ENCODE measurements at regions not wholly inside any gene's neighbourhood (a gene's known extent, or its start where the extent isn't known, plus 50 kb on each side); places are given as distances from the start of the nearest gene placed in this dataset.

GRCh38 chr7:68503400-68503799, 1094.9 kb upstream of the AUTS2 start:
- Histone ChIP-seq H3K27me3 (ENCODE audit: control insufficient read depth in 4 of 4, insufficient read depth in 4 of 4, low read length in 3 of 4) (no peaks in the 10 kb centered on the region), H3K4me1 (ENCODE audit: control insufficient read depth in 4 of 4, insufficient read depth in 4 of 4, low read length in 3 of 4) (no peaks in the 10 kb centered on the region), H3K27ac (ENCODE audit: low read depth in 1 of 2, low read length in 2 of 2) (no peak overlapping the region), H3K9me3 (ENCODE audit: control insufficient read depth in 4 of 4, low read length in 3 of 4) (peaks cover 0 to 2% (median under 1%) of the 10 kb centered on the region in 4 donors), H3K9ac (ENCODE audit: low read depth in 1 of 2, low read length in 2 of 2) (no peak overlapping the region), H3K4me3 (ENCODE audit: low read depth in 1 of 3, low read length in 3 of 3) (no peak overlapping the region), H3K36me3 (ENCODE audit: control insufficient read depth in 4 of 4, insufficient read depth in 3 of 4, low read depth in 1 of 4, low read length in 3 of 4) (no peaks in the 10 kb centered on the region)
- no peak for DNase-seq (ENCODE audit: low spot score)
- 79% methylated on average over 3 of the region's 3 CpGs for WGBS
- no peak for TF ChIP-seq YY1 (IDR thresholded peaks at IDR 0.05)
- TF ChIP-seq CTCF (IDR thresholded peaks at IDR 0.05; ENCODE audit: low read depth, low read length, missing input control), result no peak
- no peak for TF ChIP-seq GABPA (IDR thresholded peaks at IDR 0.05 in 1 of 2, conservative IDR thresholded peaks at IDR 0.05 in 1 of 2)
- TF ChIP-seq NR2F2 (IDR thresholded peaks at IDR 0.05), result no peak

GRCh38 chr7:68504716-68505115, 1093.6 kb upstream of the AUTS2 start:
- H3K4me3 ChIP-seq (ENCODE audit: low read depth in 1 of 3, low read length in 3 of 3), result no peak overlapping the region
- no peak for TF ChIP-seq EGR1 (IDR thresholded peaks at IDR 0.05; ENCODE audit: low read depth in 2 of 2)
- TF ChIP-seq TAF1 (conservative IDR thresholded peaks at IDR 0.05), result no peak
- no peak for TF ChIP-seq YY1 (IDR thresholded peaks at IDR 0.05)
- TF ChIP-seq RXRA (IDR thresholded peaks at IDR 0.05), result no peak
- TF ChIP-seq CTCF (IDR thresholded peaks at IDR 0.05; ENCODE audit: low read depth, low read length, missing input control), result no peak
- no peak for TF ChIP-seq REST (IDR thresholded peaks at IDR 0.05)
- no peak for TF ChIP-seq GABPA (IDR thresholded peaks at IDR 0.05 in 1 of 2, conservative IDR thresholded peaks at IDR 0.05 in 1 of 2)
- no peak for TF ChIP-seq HNF4G (IDR thresholded peaks at IDR 0.05)
- TF ChIP-seq FOXA1 (IDR thresholded peaks at IDR 0.05), result no peak
- TF ChIP-seq, protein P1, sequence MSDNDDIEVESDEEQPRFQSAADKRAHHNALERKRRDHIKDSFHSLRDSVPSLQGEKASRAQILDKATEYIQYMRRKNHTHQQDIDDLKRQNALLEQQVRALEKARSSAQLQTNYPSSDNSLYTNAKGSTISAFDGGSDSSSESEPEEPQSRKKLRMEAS (IDR thresholded peaks at IDR 0.05), result no peak
- H3K36me3 ChIP-seq (ENCODE audit: control insufficient read depth in 4 of 4, insufficient read depth in 3 of 4, low read depth in 1 of 4, low read length in 3 of 4), result no peaks in the 10 kb centered on the region
- 69% methylated on average over 1 of the region's 1 CpG for WGBS
- DNase-seq (ENCODE audit: low spot score), result no peak
- no peak overlapping the region for H3K9ac ChIP-seq (ENCODE audit: low read depth in 1 of 2, low read length in 2 of 2)
- no peak overlapping the region for H3K27ac ChIP-seq (ENCODE audit: low read depth in 1 of 2, low read length in 2 of 2)
- no peaks in the 10 kb centered on the region for H3K4me1 ChIP-seq (ENCODE audit: control insufficient read depth in 4 of 4, insufficient read depth in 4 of 4, low read length in 3 of 4)
- H3K27me3 ChIP-seq (ENCODE audit: control insufficient read depth in 4 of 4, insufficient read depth in 4 of 4, low read length in 3 of 4), result no peaks in the 10 kb centered on the region
- H3K9me3 ChIP-seq (ENCODE audit: control insufficient read depth in 4 of 4, low read length in 3 of 4), result peaks cover 0 to 15% (median 11%) of the 10 kb centered on the region in 4 donors
